ENCODE measurements at regions not wholly inside any gene's neighbourhood (a gene's known extent, or its start where the extent isn't known, plus 50 kb on each side); places are given as distances from the start of the nearest gene placed in this dataset.

DNA sequence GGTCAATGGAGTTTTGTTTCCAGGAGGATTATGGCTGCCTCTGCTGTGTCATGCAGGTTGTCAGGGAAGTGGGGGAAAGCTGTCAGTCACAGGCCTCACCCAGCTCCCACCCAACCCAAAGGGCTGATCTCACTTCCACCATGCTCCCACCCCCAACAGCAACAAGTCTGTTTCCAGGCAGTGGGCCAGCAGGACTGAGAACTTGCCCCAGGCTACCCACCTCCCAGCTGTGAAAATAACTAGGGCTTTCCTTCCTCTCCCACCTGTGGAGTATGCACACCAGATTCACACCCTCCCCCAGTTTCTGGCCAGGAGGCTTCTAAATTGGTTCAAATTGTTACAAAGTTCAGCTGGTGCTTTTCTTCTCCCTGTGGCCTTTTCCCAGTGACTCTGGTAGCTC lies 95.6 kb upstream of the ACVR1 start:
- TF ChIP-seq, protein P1, sequence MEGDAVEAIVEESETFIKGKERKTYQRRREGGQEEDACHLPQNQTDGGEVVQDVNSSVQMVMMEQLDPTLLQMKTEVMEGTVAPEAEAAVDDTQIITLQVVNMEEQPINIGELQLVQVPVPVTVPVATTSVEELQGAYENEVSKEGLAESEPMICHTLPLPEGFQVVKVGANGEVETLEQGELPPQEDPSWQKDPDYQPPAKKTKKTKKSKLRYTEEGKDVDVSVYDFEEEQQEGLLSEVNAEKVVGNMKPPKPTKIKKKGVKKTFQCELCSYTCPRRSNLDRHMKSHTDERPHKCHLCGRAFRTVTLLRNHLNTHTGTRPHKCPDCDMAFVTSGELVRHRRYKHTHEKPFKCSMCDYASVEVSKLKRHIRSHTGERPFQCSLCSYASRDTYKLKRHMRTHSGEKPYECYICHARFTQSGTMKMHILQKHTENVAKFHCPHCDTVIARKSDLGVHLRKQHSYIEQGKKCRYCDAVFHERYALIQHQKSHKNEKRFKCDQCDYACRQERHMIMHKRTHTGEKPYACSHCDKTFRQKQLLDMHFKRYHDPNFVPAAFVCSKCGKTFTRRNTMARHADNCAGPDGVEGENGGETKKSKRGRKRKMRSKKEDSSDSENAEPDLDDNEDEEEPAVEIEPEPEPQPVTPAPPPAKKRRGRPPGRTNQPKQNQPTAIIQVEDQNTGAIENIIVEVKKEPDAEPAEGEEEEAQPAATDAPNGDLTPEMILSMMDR (IDR thresholded peaks at IDR 0.05; ENCODE audit: control extremely low read depth, extremely low read depth, low read depth, missing control alignments): no peak
- DNase-seq (ENCODE audit: extremely low spot score): no peak
- CTCF ChIA-PET: interaction anchor here (2.0 kb wide), 1 partner anchor 9 kb away, joined by 8 read pairs; no protein-coding TSS in a partner anchor
- POLR2A ChIA-PET: no interaction called here

DNA sequence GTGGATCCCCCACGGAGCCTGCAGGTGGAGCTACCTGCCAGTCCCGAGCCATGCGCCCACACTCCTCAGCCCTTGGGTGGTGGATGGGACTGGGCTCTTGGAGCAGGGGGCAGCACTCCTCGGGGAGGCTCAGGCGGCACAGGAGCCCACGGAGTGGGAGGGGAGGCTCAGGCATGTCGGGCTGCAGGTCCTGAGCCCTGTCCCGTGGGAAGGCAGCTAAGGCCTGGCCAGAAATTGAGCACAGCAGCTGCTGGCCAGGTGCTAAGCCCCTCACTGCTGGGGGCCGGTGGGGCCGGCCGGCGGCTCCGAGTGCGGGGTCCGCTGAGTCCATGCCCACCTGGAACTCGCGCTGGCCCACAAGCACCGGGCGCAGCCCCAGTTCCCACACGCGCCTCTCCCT lies 91.7 kb upstream of the ACVR1 start:
- DNase-seq (ENCODE audit: extremely low spot score): no peak
- TF ChIP-seq, protein P1 (IDR thresholded peaks at IDR 0.05; ENCODE audit: control extremely low read depth, extremely low read depth, low read depth, missing control alignments): no peak
- ChIA-PET POLR2A (no interaction called here), CTCF (no interaction called here)

DNA sequence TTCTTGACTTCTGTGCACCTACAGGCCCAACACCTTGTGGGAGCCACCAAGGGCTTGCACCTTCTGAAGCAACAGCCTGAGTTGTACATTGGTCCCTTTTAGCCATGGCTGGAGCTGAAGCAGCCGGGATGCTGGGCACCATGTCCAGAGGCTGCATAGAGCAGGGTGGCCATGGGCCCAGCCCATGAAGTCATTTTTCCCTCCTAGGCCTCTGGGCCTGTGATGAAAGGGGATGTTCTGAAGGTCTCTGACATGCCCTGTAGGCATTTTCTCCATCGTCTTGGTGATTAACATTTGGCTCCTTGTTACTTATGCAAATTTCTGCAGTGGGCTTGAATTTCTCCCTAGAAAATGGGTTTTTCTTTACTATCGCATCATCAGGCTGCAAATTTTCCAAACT lies 83.1 kb upstream of the ACVR1 start:
- DNase-seq (ENCODE audit: extremely low spot score): no peak
- ChIA-PET POLR2A (no interaction called here), CTCF (interaction anchor here (1.0 to 1.3 kb wide), 2 partner anchors 9 to 23 kb away, joined by 3 read pairs; no protein-coding TSS in a partner anchor)
- TF ChIP-seq, protein P1 (IDR thresholded peaks at IDR 0.05; ENCODE audit: control extremely low read depth, extremely low read depth, low read depth, missing control alignments): no peak

DNA sequence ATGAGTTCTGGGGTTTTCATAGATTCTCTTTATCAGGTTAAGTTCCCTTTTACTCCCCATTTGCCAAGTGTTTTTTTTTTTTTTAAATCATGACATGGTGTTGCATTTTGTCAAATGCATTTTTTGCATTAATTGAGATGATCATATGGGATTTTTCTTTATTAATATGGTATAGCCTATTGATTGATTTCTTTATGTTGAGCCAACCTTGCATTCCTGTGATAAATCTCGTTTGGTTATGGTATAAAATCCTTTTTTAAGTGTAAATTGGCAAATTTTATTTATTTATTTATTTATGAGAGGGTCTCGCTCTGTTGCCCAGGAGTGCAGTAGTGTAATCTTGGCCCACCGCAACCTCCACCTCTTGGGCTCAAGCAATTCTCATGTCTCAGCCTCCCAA lies 81.5 kb upstream of the ACVR1 start:
- CTCF ChIA-PET: interaction anchor here (1.3 kb wide), 1 partner anchor 10 kb away, joined by 5 read pairs; no protein-coding TSS in a partner anchor
- POLR2A ChIA-PET: no interaction called here
- no peak for DNase-seq (ENCODE audit: extremely low spot score)
- TF ChIP-seq, protein P1 (IDR thresholded peaks at IDR 0.05; ENCODE audit: control extremely low read depth, extremely low read depth, low read depth, missing control alignments): no peak

DNA sequence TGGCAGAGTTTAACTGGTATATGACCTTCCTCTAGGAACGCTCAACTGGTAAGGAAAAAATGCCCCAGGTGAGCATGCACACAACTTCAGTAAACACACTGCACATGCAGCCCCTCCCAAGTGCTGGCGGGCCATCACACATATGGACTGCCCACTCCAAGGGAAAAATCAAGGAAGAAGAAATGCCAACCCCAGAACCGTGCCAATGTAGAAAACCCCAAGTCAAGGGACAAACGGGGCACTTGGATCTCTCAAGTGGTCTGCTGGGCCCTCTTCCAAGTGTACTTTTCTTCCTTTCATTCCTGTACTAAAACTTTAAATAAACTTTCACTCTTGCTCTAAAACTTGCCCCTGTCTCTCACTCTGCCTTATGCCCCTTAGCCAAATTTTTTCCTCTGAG lies 76.4 kb upstream of the ACVR1 start:
- TF ChIP-seq, protein P1 (IDR thresholded peaks at IDR 0.05; ENCODE audit: control extremely low read depth, extremely low read depth, low read depth, missing control alignments): no peak
- DNase-seq (ENCODE audit: extremely low spot score): no peak
- ChIA-PET POLR2A (no interaction called here), CTCF (interaction anchor here (1.0 kb wide), 1 partner anchor 9 kb away, joined by 4 read pairs; no protein-coding TSS in a partner anchor)

DNA sequence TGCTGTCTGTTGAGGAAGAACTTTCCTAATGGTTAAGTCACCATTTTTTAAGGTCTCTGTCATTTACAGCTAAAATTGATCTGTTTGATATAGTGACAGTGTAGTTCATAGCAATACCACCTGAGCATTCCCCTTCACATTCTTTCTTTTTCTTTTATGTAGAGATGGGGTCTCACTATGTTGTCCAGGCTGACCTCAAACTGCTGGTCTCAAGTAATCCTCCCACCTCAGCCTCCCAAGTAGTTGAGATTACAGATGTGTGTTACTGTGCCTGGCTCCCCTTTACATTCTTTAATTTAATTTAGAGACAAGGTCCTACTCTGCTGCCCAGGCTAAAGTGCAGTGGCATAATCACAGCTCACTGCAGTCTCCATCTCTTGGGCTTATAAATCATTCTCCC lies 72.7 kb upstream of the ACVR1 start:
- CTCF ChIA-PET: interaction anchor here (1.5 to 1.6 kb wide), 2 partner anchors 14 to 21 kb away, joined by 3 to 4 read pairs; no protein-coding TSS in a partner anchor
- no peak for DNase-seq (ENCODE audit: extremely low spot score)
- POLR2A ChIA-PET: no interaction called here
- TF ChIP-seq, protein P1 (IDR thresholded peaks at IDR 0.05; ENCODE audit: control extremely low read depth, extremely low read depth, low read depth, missing control alignments): no peak

All from GM10248 (cell line).